Fibroblast of pulmonary artery (primary cell): ENCODE measurements at regions not wholly inside any gene's neighbourhood (a gene's known extent, or its start where the extent isn't known, plus 50 kb on each side); places are given as distances from the start of the nearest gene placed in this dataset.
A peak's percentile ranks its signal among the peaks of the same experiment; 100 is the strongest.

ENCODE experiments used
- DNase-seq: peaks from one replicate; pipeline ENCODE4 v3.0.0-alpha.2; 2010; ENCODE audit warnings: low read depth
- H3K4me3 ChIP-seq: replicated peaks from 2 replicates; pipeline ENCODE4 v1.5.1; 2011; ENCODE audit warnings: low read depth, mild to moderate bottlenecking, control low read depth, low read length, moderate library complexity
- TF ChIP-seq, protein P1 (sequence below): IDR thresholded peaks from 2 replicates; pipeline ENCODE4 v1.5.1; 2011; ENCODE audit warnings: mild to moderate bottlenecking, control low read depth, low read length, inconsistent platforms; ENCODE audit errors: missing control alignments

- TF ChIP-seq, protein P1, sequence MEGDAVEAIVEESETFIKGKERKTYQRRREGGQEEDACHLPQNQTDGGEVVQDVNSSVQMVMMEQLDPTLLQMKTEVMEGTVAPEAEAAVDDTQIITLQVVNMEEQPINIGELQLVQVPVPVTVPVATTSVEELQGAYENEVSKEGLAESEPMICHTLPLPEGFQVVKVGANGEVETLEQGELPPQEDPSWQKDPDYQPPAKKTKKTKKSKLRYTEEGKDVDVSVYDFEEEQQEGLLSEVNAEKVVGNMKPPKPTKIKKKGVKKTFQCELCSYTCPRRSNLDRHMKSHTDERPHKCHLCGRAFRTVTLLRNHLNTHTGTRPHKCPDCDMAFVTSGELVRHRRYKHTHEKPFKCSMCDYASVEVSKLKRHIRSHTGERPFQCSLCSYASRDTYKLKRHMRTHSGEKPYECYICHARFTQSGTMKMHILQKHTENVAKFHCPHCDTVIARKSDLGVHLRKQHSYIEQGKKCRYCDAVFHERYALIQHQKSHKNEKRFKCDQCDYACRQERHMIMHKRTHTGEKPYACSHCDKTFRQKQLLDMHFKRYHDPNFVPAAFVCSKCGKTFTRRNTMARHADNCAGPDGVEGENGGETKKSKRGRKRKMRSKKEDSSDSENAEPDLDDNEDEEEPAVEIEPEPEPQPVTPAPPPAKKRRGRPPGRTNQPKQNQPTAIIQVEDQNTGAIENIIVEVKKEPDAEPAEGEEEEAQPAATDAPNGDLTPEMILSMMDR: no peak
- H3K4me3 ChIP-seq: no peak overlapping the region
- DNase-seq: no peak
Observed at GRCh38 chr20:50364542-50364941, 145.6 kb upstream of the PTPN1 start.

GRCh38 chr20:50366270-50367103 lies 143.7 kb upstream of the PTPN1 start:
- peak; percentile 89 for DNase-seq
- H3K4me3 ChIP-seq: no peak overlapping the region

DNA sequence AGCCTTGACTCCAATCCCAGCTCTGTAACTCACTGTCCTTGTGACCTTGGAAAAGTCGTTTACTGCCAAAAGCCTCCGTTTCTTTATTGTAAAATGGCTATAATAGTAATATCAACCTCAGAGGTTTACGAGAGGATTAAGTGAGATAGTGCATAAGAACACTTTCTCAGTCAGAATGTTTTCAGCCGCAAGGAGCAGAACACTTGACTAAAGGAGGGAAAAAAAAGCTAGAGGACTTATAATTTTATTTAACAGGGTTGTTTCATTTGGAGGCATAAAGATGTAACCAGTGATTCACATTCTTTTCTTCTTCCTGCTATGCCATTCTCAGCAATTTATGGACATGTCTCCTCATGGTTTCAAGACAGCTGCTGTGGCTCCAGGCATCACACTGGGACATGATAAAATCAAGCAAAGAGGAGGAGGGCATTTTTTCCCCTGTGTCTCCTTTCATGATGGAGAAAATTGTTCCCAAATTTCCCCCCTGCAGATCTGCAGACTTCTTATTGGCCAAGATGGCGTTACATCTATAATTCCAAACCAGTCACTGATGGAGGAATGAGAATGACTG lies 143.0 kb upstream of the PTPN1 start:
- TF ChIP-seq, protein P1: no peak
- DNase-seq: no peak
- no peak overlapping the region for H3K4me3 ChIP-seq

More at GRCh38 chr20:50366270-50367103, 143.7 kb upstream of the PTPN1 start:
- TF ChIP-seq, protein P1: no peak

DNA sequence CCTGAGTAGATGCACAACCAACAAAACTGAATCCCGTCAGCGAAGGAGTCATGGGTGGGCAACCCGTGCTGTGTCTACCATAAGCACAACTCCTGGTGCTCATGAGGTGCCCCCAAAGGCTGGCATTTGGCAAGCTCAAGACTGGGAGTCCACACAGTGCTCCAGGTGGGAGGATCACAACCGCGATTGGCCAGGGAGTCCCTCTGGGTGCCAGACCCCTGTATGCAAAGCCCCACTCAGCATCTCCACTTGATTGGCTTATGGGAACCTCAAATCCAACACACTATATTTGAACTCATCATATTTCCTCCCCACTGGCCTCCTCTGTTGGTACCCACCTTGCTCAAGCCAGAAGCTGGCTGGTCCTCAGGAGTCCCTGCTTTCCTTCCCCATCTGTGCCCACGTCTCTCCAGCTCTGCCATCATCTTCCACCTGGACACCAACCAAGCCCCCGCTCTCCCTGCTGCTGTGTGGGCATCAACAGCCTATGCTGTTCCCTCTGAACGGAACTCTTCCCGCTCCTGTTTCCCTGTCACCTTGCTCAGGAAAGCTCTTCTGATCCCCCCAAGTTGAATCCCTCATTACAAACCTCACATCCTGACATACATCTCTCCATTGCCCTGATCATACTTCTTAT lies 142.3 kb upstream of the PTPN1 start:
- no peak for DNase-seq
- H3K4me3 ChIP-seq: no peak overlapping the region
- TF ChIP-seq, protein P1: no peak

- no peak for DNase-seq
- TF ChIP-seq, protein P1: no peak
- no peak overlapping the region for H3K4me3 ChIP-seq
Observed at GRCh38 chr20:50368386-50368785, 141.8 kb upstream of the PTPN1 start.

GRCh38 chr20:50368813-50369224 lies 141.4 kb upstream of the PTPN1 start:
- peak; percentile 63 for DNase-seq
- TF ChIP-seq, protein P1: no peak
- no peak overlapping the region for H3K4me3 ChIP-seq
